NCI-H1930 (cell line): ENCODE measurements at regions not wholly inside any gene's neighbourhood (a gene's known extent, or its start where the extent isn't known, plus 50 kb on each side); places are given as distances from the start of the nearest gene placed in this dataset.
"Not testable (repeated sequence)": the region's sequence is repeated elsewhere in the genome, so short reads cannot be mapped to it uniquely, and the experiment has no call there.

ENCODE experiments used
- DNase-seq, 2 experiments: peaks; one replicate each; lab custom pipeline; 2025; lab: John Stamatoyannopoulos, UW

DNA sequence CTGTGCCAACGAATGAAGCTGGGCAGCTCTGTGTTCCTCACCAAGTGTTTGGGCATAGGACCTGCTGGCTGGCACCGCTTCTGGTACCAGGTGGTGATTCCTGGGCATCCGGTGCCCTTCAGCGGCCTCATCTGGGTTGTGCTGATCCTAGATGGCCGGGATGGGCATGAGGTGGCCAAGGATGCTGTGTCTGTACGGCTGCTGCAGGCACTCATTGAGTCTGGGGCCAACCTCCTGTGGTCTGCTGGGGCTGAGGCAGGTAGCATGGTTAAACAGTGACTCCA lies 96.1 kb upstream of the PLEKHM1 start:
- DNase-seq = not testable (repeated sequence)

GRCh38 chr17:45592433-45592923 lies 102.0 kb upstream of the PLEKHM1 start:
- not testable (repeated sequence) for DNase-seq

DNA sequence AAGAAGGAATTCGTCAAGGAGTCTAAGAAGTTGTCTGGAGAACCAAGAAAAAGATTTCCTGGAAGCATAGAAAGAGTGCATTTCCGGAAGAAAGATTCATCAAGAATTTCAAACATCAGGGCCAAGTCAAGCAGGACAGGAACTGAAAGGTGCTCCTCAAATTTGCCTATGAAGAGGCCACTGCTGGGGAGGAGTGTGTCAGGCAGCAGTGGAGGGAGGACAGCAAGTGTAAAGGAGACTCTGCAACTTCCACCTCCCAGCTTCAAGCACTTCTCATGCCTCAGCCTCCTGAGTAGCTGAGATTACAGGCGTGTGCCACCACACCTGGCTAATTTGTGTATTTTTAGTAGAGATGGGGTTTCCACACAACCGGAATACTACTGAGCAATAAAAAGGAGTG lies 105.8 kb upstream of the PLEKHM1 start:
- not testable (repeated sequence) for DNase-seq

GRCh38 chr17:45600052-45601012 lies 109.8 kb upstream of the PLEKHM1 start:
- not testable (repeated sequence) for DNase-seq

DNA sequence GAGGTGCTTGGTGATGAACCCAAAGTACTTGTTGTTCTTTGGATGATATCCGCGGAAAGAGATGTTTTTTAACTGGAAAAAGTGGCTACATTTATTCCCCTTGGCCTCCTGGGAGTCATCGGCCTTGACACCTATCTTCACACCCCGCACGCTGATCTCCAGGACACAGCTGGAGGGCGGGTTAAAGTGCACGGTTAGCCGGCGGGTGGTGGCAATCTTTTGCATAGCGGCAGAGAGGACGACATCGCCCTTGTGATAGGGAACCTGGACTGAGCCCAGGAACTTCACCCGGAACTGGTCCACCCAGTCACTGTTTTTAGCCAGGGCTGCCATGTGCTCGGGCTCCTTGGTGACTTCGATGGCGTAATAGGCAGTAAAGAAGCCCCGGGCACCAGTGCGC lies 110.5 kb upstream of the PLEKHM1 start:
- DNase-seq = not testable (repeated sequence)

- DNase-seq = not testable (repeated sequence)
Measured at GRCh38 chr17:45601605-45602539, 111.4 kb upstream of the PLEKHM1 start.

DNA sequence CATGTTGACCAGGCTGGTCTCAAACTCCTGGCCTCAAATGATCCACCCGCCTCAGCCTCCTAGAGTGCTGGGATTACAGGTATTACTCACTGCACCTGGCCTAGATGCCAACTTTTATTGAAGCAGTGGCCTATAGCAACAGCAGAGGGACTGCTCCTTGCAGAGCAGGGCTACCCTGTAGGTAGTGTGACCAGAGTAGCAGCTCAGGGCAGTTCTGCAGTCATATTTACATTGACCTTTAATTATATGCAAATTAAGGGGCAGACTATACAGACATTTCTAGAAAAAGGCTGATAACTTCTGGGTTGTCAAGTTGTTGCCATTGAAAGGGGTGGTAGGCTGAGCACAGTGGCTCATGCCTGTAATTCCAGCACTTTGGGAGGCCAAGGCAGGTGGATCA lies 115.2 kb upstream of the PLEKHM1 start:
- not testable (repeated sequence) for DNase-seq

GRCh38 chr17:45619984-45620405 lies 129.5 kb upstream of the PLEKHM1 start:
- DNase-seq = not testable (repeated sequence)

DNA sequence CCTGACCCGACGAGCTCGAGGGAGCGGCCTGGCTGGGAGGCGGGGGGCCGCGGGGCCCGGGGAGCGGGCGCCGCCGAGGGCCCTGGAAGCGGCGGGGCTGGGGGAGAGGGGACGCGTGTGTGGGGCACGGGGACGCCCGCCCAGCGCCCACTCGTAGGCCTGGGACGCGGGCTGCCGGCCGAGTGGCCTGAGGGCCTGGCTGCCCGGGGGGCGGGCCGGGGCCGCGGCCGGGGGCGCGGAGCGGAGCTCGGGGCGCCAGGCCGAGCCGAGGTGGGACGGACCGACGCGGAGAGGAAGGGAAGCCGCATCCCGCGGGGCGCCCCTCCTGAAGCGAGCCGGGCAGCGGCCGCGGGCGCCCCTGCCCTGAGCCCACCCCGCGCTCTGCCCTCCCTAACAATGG lies 129.9 kb upstream of the PLEKHM1 start:
- not testable (repeated sequence) for DNase-seq

- DNase-seq = not testable (repeated sequence)
Measured at GRCh38 chr17:45621087-45621486, 130.6 kb upstream of the PLEKHM1 start.

DNA sequence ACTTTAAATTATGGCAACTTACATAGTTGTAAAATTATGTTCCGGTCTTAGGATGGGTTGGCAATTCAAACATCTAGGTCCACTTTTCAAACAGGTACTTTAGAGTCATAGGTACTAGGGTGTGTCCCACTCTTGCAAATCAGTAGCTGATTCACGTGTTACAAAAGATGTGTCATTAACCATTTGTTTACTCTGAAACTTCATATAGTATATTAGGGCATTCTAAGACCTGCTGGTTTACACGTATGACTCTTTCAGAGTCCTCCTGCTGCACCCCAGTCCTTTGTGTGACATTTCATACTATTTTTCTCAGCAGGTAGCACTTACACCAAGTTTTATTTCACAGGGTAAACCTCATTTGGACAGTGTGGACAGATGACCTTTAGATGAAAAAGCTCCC lies 131.8 kb upstream of the PLEKHM1 start:
- not testable (repeated sequence) for DNase-seq

- no peak for DNase-seq
Measured at GRCh38 chr17:45628019-45628418, 137.5 kb upstream of the PLEKHM1 start.

DNA sequence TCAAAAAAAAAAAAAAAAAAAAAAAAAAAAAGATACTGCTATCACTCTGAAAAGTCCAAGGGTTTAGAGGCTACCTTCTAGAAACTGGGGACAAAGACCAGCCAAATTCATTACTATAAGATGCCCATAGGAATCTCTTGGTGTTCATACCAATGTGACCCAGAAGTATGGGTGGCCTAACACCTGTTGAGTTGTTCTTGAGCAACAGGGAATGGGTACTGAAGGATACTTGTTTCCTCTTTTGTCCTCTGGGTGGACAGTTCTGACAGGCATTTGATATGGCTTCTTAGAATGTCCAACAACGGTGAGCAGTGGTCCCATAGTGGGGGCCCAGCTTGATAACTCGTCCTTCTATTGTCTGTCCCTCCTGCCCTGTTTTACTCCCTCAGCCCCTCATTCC lies 141.4 kb upstream of the PLEKHM1 start:
- no peak for DNase-seq

DNA sequence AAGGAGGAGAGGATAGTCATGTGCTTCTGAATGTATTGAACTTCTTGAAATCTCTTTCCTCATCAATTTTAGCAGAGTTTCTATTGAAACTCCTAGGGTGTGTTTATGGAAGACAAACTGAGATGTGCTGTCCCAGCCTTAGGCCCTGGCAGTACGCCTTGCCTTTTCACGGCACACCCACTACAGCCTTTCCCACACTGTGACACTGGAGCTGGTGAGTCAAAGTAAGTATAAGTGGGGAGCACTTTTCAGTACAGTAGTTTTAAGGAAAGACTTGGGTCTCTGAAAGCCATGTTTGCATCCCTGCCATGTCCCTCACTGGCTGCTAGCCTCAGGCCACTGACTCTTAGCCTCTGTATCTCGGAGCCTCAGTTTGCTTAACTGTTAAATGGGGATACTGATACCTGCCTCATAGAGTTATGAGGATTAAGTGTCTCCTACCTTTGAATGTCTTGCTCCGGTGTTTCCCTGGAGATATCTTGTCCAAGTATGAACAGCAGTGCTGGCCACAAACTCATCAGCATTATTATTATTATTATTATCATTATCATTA lies 144.7 kb upstream of the CRHR1 start:
- no peak for DNase-seq

DNA sequence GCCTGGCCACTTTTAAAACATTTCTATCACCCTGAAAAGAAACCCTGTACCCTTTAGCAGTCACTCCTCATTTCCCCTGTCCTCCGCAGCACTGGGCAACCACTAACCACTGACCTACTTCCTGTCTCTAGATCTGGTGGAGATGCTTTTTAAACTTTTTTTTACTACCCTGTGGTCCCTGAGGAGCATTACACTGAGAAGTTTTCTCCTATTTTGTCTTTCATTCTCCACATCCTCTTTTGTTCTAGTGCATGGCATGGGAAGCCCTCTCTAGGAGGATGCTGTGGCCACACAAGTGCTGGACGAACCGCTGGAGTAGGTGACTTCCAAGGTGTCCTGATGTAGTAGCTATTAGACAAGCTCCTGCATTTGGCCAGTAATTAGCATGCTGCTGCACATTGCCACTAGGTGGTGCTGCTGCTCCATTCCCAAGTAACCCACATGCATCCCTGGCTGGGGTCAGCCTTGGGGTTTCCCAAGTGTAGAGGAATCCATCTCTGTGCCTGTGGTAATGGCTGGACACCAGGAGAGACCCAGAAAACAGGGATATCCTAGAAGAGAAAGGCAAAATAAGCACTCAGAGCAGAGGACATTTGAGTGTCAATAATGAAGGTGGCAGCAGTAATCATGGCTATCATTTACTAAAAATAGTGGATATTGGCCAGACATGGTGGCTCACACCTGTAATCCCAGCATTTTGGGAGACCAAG lies 143.8 kb upstream of the CRHR1 start:
- no peak for DNase-seq

- no peak for DNase-seq
Measured at GRCh38 chr17:45641541-45641940, 142.6 kb upstream of the CRHR1 start.

DNA sequence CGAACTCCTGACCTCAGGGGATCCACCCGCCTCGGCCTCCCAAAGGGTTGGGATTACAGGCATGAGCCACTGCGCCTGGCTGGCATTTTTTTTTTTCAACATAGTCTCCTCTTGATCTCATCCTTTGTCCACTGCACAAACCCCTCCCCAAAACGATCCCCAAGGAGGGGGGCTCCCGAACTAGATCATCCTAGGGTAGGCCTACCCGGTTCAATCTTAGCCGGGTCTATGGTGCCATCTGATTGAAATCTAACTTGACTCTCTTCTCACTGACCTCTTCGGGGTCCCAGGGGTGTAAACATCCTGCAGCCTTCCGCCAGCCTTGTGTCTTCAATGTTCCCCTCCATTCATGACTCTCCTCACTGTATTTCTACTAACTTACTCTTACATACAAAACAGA lies 140.5 kb upstream of the CRHR1 start:
- DNase-seq = no peak

- not testable (repeated sequence) for DNase-seq
Measured at GRCh38 chr17:45644637-45645036, 139.5 kb upstream of the CRHR1 start.

GRCh38 chr17:45645330-45645729 lies 138.8 kb upstream of the CRHR1 start:
- DNase-seq = no peak

DNA sequence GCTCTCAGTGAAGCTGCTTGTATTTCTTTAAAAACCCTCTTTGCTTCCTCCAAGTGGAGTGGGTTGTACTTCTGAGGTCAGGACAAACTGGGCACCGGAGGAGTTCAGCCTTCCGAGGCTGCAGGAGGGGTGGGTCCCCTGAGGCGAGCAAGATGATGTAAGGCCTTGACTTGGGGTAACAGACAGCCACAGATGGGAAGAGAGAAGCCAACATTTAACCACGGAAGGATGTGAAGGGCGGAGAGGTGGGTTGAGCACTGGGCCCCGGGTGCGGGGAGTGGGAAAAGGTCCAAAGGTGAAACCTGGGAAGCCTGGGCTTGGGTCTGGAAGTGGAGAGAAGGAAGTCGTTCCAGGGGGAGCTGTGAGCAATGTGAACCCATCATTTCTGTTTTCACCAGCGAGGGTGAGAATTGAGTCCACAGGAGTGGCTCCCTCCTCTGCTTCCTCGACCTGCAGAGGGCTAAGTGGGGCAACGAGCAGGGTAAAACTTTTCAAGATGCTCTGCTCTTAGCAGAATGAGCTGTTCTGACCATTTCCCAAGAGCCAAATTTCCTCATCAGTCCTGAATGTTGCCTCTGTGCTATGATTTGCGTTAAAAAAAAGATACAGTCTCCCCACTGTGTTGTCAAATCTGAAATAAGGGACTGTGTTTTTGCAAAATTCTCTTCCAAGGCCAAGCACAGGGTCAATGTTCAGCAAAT lies 137.7 kb upstream of the CRHR1 start:
- DNase-seq = no peak

DNA sequence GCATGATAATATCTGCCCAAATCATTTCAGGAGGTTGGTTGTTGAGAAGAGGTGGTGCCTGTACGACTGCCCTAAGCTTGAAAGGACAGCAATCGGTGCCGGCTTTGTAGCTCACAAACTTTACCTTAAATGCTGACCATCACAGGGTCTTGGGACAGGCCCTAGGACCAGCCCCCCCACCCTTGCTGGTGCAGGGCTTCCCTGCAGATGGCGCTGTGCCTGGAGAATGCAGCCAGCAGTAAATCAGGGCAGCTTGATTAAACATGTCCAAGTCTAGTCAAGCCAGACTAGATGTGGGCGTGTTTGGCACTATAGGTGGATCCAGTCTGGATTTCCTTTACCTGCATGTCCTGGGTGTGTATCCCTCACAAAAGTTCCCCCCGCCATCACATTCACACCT lies 135.5 kb upstream of the CRHR1 start:
- no peak for DNase-seq
